ENCODE measurements at regions not wholly inside any gene's neighbourhood (a gene's known extent, or its start where the extent isn't known, plus 50 kb on each side); places are given as distances from the start of the nearest gene placed in this dataset.
A peak's percentile ranks its signal among the peaks of the same experiment; 100 is the strongest.

DNA sequence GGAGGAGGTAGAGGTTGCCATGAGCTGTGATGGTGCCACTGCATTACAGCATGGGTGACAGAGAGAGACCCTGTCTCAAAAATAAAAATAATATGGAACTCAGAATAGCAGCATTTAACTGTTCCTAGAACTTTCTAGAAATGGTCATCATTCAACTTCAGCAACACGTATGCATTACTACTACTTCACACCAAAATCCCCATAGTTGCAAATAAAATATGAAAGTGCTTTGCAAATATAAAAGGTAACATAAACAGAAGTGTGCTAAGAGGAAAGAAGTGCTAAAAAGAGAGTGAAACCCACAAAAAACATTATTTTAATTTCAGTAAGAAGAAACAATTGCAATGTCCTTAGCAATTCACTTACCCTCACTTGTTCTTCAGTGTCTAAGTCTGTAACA lies 169.7 kb upstream of the NUDT4 start:
- TF ChIP-seq, protein P1, sequence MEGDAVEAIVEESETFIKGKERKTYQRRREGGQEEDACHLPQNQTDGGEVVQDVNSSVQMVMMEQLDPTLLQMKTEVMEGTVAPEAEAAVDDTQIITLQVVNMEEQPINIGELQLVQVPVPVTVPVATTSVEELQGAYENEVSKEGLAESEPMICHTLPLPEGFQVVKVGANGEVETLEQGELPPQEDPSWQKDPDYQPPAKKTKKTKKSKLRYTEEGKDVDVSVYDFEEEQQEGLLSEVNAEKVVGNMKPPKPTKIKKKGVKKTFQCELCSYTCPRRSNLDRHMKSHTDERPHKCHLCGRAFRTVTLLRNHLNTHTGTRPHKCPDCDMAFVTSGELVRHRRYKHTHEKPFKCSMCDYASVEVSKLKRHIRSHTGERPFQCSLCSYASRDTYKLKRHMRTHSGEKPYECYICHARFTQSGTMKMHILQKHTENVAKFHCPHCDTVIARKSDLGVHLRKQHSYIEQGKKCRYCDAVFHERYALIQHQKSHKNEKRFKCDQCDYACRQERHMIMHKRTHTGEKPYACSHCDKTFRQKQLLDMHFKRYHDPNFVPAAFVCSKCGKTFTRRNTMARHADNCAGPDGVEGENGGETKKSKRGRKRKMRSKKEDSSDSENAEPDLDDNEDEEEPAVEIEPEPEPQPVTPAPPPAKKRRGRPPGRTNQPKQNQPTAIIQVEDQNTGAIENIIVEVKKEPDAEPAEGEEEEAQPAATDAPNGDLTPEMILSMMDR (IDR thresholded peaks at IDR 0.05; ENCODE audit: borderline replicate concordance, extremely low read depth, insufficient read depth) = no peak
- FAIRE-seq (no peak), DNase-seq (no peak)
- Histone ChIP-seq H3K9ac (ENCODE audit: low read length in 3 of 3) (no peak overlapping the region), H3K4me3 (ENCODE audit: low read length in 3 of 3) (no peak overlapping the region), H3K36me3 (ENCODE audit: control insufficient read depth in 2 of 3, insufficient read depth in 3 of 3, low read length in 3 of 3) (no peaks in the 10 kb centered on the region), H3K9me3 (ENCODE audit: control insufficient read depth in 2 of 3, insufficient read depth in 1 of 3, low read length in 3 of 3) (no peaks in the 10 kb centered on the region), H3K27ac (ENCODE audit: low read depth in 2 of 2, low read length in 2 of 2) (no peak overlapping the region), H3K4me1 (ENCODE audit: control insufficient read depth in 2 of 3, insufficient read depth in 2 of 3, low read depth in 1 of 3, low read length in 3 of 3) (no peaks in the 10 kb centered on the region), H3K27me3 (ENCODE audit: control insufficient read depth, insufficient read depth, low read length) (no peaks in the 10 kb centered on the region)
- intact Hi-C loops (cut with DNase I) = no loop called here

DNA sequence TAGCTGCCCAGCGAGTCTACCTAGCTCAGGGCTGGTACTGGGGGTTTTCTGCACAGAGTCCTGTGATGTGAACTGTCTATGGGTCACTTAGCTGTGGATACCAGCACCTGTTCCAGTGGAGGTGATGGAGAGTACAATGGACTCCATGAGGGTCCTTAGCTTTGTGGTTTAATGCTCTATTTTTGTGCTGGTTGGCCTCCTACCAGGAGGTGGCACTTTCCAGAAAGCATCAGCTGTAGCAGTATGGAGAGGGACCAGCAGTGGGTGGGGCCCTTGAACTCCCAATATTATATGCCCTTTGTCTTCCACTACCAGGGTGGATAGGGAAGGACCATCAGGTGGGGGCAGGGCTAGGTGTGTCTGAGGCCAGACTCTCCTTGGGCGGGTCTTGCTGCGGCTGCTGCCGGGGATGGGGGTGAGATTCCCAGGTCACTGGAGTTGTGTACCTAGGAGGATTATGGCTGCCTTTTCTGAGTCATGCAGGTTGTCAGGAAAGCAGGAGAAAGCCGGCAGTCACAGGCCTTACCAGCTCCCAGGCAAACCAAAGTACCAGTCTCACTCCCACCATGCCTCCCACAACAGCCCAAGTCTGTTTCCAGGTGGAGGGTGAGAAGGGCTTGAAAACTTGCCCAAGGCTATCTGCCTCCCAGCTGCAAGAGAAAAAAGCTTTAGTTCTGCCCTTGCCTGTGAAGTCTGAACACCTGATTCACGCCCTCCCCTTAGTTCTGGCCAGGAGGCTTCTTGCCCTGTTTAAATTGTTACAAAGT lies 163.0 kb upstream of the NUDT4 start:
- no peak overlapping the region for H3K9ac ChIP-seq (ENCODE audit: low read length in 3 of 3)
- no peaks in the 10 kb centered on the region for H3K4me1 ChIP-seq (ENCODE audit: control insufficient read depth in 2 of 3, insufficient read depth in 2 of 3, low read depth in 1 of 3, low read length in 3 of 3)
- peaks cover 0 to 5% (median 0%) of the 10 kb centered on the region in 3 donors for H3K9me3 ChIP-seq (ENCODE audit: control insufficient read depth in 2 of 3, insufficient read depth in 1 of 3, low read length in 3 of 3)
- DNase-seq (no peak), FAIRE-seq (no peak)
- H3K36me3 ChIP-seq (ENCODE audit: control insufficient read depth in 2 of 3, insufficient read depth in 3 of 3, low read length in 3 of 3) = no peaks in the 10 kb centered on the region
- H3K27ac ChIP-seq (ENCODE audit: low read depth in 2 of 2, low read length in 2 of 2) = peak overlapping the region in 1 of 2 donors; percentile 2
- no peaks in the 10 kb centered on the region for H3K27me3 ChIP-seq (ENCODE audit: control insufficient read depth, insufficient read depth, low read length)
- no peak overlapping the region for H3K4me3 ChIP-seq (ENCODE audit: low read length in 3 of 3)
- intact Hi-C loops (cut with DNase I) = no loop called here
- TF ChIP-seq, protein P1 (IDR thresholded peaks at IDR 0.05; ENCODE audit: borderline replicate concordance, extremely low read depth, insufficient read depth) = no peak

DNA sequence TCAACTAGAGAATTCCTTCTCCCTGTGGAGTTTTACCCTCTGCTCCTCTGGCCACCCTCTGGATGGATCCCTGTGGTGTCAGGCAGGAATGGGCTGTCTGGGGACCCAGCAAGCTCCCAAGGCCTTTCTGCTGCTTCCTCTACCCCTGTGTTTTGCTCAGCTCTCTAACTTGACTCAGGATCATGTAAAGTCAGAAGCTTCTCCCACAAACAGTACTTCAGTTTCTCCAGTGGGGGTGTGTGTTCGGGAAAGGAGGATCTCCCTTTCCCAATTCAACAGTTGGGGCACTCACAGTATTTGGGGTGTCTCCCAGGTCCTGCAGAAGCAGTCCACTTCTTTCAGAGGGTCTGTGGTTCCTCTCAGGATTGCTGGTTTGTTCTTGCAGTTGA lies 162.4 kb upstream of the NUDT4 start:
- H3K4me1 ChIP-seq (ENCODE audit: control insufficient read depth in 2 of 3, insufficient read depth in 2 of 3, low read depth in 1 of 3, low read length in 3 of 3) = no peaks in the 10 kb centered on the region
- TF ChIP-seq, protein P1 (IDR thresholded peaks at IDR 0.05; ENCODE audit: borderline replicate concordance, extremely low read depth, insufficient read depth) = no peak
- DNase-seq = no peak
- H3K27ac ChIP-seq (ENCODE audit: low read depth in 2 of 2, low read length in 2 of 2) = peak overlapping the region in 1 of 2 donors; percentile 2
- H3K27me3 ChIP-seq (ENCODE audit: control insufficient read depth, insufficient read depth, low read length) = no peaks in the 10 kb centered on the region
- no peak for FAIRE-seq
- H3K9me3 ChIP-seq (ENCODE audit: control insufficient read depth in 2 of 3, insufficient read depth in 1 of 3, low read length in 3 of 3) = peaks cover 0 to 5% (median 0%) of the 10 kb centered on the region in 3 donors
- no peak overlapping the region for H3K4me3 ChIP-seq (ENCODE audit: low read length in 3 of 3)
- no peak overlapping the region for H3K9ac ChIP-seq (ENCODE audit: low read length in 3 of 3)
- intact Hi-C loops (cut with DNase I) = no loop called here
- H3K36me3 ChIP-seq (ENCODE audit: control insufficient read depth in 2 of 3, insufficient read depth in 3 of 3, low read length in 3 of 3) = no peaks in the 10 kb centered on the region

Data from kidney (tissue), 13 donors.